ENCODE measurements at regions not wholly inside any gene's neighbourhood (a gene's known extent, or its start where the extent isn't known, plus 50 kb on each side); places are given as distances from the start of the nearest gene placed in this dataset.

GRCh38 chr4:24164797-24165196, 274.9 kb upstream of the PPARGC1A start:
- no peak for DNase-seq (ENCODE audit: low read depth)

DNA sequence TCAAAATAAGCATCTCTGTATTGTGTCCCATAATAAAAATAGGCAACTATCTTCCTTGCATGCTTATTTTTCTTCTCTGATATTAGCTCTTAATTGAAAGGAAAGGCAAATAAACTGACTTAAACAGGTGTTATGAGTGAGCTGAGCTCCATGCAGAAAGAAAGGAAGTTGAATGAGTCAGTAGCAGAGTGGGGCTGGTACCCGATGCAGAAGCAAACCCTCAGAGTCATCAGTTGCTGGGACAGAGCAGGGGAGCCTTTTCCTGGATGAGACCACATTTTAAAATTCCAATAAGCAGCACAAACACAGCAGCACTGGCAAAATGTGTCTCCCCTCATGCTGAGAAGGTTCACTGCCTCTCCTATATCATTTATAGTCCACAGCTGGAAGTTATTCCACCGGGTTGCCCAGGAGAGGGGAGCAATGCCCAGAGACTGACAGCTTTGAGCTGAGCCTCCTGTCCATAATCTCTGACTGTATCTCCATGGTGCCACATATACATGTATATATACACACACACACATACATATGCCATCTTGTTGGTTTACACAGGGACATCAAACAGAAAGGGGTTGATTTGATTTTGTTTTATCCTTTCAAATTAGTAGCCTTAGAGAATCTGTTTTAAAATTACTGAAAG, 274.3 kb upstream of the PPARGC1A start:
- DNase-seq (ENCODE audit: low read depth) = peak; percentile 20

DNA sequence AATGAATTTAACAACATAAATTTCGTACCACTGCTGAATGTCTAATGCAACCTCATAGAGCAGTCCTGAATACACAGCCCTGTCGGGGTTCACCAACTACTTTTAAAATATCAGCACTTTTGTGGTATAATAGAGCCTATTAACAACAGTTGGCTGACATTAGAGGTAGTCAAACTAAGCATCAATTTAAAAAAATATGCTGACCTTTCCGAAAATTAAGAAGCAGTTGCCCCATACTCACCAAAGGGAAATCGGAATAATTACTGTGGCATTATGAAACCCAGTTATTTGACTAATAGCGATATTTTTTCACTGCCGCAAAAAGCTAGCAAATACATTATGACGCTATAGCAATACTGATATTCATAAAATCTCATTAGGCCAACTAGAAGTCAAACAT, 273.5 kb upstream of the PPARGC1A start:
- no peak for DNase-seq (ENCODE audit: low read depth)

- DNase-seq (ENCODE audit: low read depth) = no peak
Measured at GRCh38 chr4:24160358-24160757, 270.5 kb upstream of the PPARGC1A start.

- no peak for DNase-seq (ENCODE audit: low read depth)
Measured at GRCh38 chr4:24158031-24158430, 268.2 kb upstream of the PPARGC1A start.

DNA sequence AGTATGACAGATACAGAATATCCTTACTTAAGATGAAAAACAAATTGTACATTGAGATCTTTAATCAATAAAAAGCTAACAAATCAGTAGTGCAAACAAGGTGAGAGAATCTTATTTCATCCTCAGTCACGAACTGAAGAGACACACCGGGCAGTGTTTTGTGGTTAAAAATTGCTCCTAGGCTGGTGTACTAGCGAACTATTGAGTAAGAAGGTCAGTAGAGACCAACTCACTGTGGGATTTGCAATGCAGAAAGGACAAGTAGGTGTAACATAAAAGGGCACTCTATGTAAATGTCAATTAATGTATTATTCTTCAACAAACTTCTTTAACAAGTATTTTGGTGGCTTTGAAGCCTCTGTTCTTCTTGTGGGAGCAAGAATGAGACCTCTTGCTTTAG, 260.2 kb upstream of the PPARGC1A start:
- no peak for DNase-seq (ENCODE audit: low read depth)

DNA sequence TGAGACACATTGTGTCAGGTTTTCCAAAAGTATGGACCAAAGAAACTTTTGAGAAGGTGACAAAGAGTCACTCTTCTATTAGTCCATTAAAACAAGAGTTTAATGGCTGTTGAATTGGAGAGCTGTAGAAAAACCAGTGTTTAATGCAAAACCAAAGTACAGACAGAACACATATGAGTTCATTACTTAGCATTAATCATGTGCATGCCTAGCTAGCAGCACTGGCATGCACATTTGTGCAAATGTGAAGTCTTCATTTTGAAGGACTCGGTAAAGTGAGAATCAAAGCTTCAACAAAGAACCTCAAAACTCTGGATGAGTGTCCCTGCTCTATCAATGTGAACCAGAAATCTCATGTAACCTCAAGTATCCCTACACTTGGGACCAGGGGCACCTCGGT, 256.3 kb upstream of the PPARGC1A start:
- DNase-seq (ENCODE audit: low read depth) = no peak

GRCh38 chr4:24145591-24145990, 255.7 kb upstream of the PPARGC1A start:
- no peak for DNase-seq (ENCODE audit: low read depth)

DNA sequence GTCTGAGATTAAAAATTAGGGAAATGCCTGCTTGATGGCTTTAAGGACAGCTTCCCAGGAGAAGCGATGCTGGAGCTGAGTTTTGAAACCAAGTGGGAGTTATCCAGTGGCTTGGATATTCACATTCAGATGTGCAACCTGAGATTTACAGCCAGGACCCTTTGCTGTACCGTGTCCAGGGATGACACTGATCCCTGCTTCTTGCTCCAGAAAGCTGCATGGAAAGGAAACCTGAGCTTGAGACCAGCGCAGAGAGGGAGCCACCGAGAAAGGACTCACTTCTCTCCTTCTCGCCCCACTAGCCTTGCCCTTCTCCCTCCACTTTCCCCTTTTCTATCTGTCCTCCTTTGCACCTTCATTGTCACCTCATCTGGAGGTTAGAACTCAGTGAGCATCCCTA, 254.5 kb upstream of the PPARGC1A start:
- no peak for DNase-seq (ENCODE audit: low read depth)

GRCh38 chr4:24143741-24144140, 253.9 kb upstream of the PPARGC1A start:
- DNase-seq (ENCODE audit: low read depth) = no peak

GRCh38 chr4:24141836-24142235, 252.0 kb upstream of the PPARGC1A start:
- DNase-seq (ENCODE audit: low read depth) = no peak

- no peak for DNase-seq (ENCODE audit: low read depth)
Measured at GRCh38 chr4:24140892-24141291, 251.0 kb upstream of the PPARGC1A start.

GRCh38 chr4:24137671-24138601, 248.1 kb upstream of the PPARGC1A start:
- no peak for DNase-seq (ENCODE audit: low read depth)

- no peak for DNase-seq (ENCODE audit: low read depth)
Measured at GRCh38 chr4:24131954-24132673, 242.3 kb upstream of the PPARGC1A start.

GRCh38 chr4:24130637-24131036, 240.8 kb upstream of the PPARGC1A start:
- no peak for DNase-seq (ENCODE audit: low read depth)

DNA sequence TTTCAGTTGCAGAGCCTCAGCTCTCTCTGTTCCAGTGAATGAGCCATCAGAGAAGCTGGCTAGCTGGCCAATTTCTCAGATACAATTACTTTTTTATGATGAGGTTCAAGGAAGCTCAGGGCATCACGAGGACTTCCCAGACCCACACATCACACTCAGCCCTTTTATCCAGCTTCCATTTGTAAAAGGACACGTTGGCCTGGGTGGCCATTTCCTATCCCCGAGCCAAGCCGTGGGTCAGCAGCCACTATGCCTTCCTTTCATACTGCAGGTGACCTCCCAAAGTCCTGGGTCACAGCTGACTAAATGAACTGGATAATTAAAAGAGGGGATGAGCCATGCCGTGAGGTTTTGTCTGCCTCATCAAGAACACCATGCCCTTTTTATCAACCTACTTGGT, 236.9 kb upstream of the PPARGC1A start:
- no peak for DNase-seq (ENCODE audit: low read depth)

DNA sequence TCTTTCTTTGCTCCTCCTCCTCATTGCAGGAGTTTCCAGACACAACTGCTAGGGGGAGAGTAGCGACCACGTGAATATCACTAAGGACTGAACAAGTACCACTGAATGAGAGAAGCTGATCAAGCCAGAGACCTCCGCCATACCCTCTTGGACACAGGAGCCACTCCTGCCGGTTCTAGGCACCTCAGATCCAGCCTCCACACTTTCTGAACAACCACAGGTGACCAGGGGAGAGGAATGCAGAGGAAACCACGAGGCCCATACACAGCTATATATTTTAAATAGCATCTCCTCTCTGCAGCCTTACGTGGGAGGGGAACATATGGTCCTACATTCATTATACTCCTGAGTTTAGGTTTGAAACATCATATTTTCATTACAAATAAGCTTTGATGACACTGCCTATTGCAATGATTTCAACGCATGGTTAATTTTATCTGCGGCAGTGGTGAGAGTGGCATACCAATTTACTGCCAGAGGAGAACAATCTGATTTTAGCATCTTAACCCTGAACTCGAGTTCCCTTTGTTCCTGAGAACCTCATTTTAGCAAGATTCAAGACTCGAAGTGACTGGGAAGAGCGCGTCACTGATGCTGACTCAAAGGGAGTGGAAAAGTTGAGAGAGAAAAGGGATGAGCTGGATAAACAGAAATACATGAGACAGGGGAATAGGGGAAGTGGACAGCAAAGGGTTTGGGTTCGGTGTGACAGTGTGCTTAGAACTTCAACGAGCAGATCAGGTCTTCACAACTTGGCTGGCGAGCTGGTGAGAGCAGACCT, 231.7 kb upstream of the PPARGC1A start:
- DNase-seq (ENCODE audit: low read depth) = peak; percentile 6

DNA sequence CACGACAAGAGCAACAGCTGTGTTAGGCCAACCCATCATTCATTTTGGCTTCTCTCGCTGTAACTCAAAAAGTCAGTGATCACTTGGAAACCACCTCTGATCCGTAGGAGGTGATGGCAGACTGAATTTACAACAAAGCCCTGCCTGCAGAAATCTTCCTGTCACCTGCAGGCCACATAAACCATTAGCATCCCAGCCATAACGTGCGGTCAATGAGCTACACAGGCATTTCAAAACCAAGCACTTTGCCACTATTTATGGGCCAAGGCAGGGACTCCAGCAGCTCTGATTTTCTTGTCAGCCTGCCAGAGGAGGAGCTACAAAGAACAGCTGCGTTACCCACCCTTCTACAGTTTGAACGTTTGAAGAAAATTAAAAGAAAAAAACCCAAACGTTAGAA, 228.1 kb upstream of the PPARGC1A start:
- no peak for DNase-seq (ENCODE audit: low read depth)

DNA sequence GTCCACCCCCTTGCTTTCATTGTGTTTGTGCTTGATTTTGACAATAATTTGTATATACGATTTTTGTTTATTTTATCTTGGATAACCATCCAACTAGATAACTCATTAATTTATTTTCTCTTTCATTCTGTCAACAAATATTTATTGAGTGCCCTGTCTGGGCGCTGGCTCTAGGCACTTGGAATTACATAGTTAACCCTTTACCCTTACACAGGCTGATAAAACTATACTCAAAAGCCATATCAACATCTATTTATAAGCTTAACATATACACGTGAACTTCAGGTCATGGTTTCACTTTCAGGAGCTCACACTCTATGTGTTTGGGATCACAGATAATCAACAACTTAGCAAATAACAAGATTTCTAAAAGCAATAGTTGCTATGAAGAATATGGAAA, 226.3 kb upstream of the PPARGC1A start:
- DNase-seq (ENCODE audit: low read depth) = no peak

- no peak for DNase-seq (ENCODE audit: low read depth)
Measured at GRCh38 chr4:24114919-24115500, 225.2 kb upstream of the PPARGC1A start.

DNA sequence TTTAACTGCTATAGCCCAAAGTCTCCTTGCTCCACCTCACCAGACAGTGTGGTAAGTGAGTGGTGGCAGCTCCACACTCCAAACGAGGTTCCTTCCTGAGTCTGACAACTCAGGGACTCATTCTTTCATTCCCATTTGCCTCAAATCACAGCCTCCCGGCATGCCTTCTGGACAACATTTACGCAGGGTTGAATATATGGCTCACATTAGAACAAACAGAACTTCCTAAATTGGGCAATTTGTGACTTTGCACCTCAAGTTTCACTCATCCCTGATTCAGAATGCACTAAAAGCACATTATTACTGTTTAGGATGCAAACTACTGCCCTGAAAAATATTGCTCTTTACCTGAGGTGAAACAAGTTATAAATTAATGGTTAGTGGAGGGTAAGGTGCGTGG, 224.6 kb upstream of the PPARGC1A start:
- no peak for DNase-seq (ENCODE audit: low read depth)

- no peak for DNase-seq (ENCODE audit: low read depth)
Measured at GRCh38 chr4:24112466-24112865, 222.6 kb upstream of the PPARGC1A start.
